Activated T-cell treated with anti-CD3 and anti-CD28 coated beads, Interleukin-2, amount 50 U/mL, for 1 hour (primary cell): ENCODE measurements at regions not wholly inside any gene's neighbourhood (a gene's known extent, or its start where the extent isn't known, plus 50 kb on each side); places are given as distances from the start of the nearest gene placed in this dataset.

ENCODE experiments used
- DNase-seq: peaks from one replicate; pipeline ENCODE4 v3.0.0-alpha.2; 2020

DNA sequence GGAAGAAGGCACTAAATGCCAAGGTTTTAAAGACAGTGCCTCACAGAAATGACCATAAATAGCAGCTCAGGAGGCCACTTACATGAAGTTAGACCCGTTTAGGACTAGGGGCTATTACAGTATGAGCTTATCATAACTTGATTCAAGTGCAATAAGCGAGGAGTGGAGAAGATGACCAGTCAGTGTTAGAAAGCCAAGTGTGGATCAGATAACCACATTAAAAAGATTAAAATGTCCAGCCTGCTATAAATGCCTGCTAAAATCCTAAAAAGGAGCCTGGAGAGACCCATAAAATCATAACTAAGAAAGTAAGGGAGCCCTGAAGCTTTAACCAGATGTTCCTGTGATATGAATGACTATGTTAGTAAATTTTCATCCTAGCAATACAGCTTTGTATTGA is 117.5 kb upstream of the ZNF521 start:
- DNase-seq = no peak

DNA sequence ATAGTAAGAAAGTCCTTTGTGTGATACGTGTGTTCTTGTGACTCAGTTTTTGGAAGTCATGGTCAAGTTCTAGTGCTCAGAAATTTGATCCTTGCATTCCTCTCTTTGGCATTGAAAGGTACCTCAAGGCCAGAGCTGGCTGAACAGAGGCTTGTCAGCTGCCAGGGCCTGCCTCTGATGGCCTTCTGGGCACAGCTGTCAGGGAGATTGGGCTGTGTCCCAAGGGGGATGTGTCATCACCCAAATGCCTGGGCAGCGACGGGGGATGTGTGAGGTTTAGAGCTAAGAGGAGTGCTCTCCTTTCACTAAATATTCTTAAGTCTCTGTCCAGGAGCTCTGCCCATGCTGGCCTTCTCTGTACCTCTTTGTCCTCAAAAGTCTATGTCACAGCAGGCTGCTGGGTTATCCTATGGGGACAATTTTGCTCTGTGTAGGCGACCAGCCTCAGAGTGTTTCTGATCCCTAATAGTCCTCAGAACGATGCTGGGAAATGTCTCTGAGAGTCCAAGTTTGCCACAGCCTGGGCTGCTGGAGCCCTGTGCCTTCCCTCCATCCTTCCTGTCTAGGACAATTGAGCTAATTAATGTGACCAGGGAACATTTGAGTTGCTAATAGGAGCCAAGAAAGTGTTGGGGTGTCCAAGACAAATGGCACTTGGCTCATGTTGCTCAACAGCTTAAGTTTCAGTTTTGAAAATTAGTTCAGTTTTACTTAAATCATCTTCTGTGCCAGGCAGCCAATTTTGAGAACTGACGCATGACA is 115.4 kb upstream of the ZNF521 start:
- DNase-seq = no peak

DNA sequence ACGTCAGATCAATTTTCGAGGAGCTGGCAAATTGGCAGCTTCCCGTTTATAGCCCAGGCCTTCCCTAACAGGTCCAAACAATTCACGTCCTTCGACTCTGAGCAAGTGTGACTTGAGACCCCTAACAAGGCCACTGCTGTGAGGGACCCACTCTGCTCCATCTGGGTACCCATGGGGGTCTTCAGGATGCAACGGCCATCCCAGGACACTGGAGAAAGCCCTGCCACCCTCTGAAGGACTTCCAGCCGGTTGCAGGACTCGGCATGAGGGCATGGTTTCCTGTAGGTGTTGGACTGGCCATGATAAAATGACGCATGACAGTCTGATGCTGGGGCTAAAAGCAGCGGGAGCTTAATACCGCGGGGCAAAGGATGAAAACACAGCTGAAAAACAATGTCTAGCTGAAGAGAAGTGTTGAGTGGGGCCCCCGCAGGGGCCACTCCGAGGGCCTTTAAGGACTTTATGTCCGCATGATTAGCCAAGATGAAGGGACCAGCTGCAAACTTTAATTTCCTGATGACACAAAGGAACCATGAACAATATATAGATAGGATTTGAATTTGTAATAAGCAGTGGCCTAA is 113.3 kb upstream of the ZNF521 start:
- DNase-seq = no peak

DNA sequence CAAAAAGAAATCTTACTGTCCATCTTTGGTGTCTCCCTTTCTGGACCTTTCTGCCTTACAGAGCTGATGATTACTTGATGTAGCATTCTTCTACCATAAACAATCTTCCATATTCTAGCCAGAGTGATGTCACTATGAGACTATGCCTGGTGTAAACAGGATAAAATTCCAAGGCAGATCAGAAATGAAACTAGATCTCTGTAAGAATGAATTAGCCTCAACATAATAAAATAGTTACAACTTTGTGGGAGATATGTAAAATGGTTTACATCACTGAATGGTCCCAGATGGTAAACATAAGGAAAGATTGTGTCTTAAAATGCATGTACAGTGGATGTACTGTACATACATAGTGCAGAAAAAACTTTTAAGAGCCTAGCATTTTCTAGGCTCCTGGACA is 112.3 kb upstream of the ZNF521 start:
- DNase-seq = no peak

DNA sequence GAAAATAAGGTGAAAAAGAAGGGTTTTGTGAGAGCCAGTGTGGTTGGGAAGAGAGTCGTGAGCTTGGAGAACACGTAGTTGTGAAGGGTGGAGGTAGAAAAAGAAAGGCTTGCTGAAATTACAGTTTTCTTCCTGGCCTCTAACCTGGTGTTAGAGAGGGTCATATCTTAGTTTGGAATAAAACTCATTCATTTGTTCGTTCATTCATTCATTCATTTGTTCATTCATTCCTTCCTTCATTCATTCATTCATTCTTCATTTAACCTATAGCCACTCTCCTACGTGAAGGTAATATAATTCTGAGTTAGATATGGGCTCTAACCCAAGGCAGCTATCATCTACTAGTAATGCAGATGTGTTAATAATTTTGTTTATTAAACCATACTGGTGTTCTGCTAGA is 111.8 kb upstream of the ZNF521 start:
- DNase-seq = no peak

DNA sequence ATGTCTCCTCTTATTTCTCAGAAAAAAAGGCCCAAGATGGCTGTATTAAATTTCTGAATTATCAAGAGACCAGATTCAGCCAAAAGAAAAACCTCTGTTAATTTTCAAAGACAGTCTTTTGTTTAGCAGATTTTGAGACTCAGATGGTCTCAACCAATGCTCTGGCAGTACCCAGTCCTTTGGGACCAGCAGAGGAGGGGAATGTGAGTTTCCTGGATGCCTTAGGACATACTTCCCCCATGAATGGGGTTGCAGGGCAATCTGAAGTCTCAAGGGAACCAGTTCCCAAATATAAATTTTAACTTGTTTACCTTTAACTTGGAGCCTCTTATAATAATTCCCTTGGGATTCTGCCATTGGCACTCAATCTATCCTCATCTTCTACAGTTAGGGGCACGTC is 107.8 kb upstream of the ZNF521 start:
- DNase-seq = no peak

DNA sequence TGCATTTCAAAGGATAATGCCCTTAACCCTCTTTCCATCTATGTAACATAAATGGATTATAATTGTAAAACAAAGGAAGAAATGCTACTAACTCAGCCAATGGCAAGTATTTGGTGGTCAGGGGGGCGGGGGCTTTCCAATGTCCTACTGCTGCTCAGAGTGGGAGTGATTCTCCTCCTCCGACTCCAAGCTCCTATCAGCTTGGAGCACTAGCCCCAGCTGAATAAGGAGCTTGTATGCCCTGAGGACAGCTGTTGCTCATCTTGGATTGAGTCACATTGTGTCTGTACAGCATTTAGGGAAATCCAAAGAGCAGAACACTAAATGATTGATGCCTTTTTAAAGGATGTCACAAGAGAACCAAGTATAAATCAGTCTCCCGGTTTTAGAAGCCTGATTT is 105.6 kb upstream of the ZNF521 start:
- DNase-seq = no peak

DNA sequence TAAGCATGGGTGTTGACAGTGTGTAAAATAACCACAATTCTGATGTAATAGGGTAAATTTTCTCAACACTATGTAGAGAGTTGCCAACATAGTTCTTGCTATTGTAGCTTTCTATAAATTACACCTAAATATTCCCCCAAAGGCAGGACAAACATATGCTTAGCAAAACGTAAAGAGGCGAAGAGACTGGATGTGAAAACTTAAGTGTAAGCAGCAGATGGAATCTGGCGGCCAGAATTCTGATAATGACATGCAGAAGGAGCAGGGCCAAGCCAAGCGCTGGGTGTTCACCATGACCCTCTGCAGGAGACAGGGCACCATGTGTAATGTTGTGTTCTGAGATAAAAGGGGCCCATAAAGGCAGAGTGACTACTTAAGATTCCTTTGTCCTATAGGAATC is 105.2 kb upstream of the ZNF521 start:
- no peak for DNase-seq

DNA sequence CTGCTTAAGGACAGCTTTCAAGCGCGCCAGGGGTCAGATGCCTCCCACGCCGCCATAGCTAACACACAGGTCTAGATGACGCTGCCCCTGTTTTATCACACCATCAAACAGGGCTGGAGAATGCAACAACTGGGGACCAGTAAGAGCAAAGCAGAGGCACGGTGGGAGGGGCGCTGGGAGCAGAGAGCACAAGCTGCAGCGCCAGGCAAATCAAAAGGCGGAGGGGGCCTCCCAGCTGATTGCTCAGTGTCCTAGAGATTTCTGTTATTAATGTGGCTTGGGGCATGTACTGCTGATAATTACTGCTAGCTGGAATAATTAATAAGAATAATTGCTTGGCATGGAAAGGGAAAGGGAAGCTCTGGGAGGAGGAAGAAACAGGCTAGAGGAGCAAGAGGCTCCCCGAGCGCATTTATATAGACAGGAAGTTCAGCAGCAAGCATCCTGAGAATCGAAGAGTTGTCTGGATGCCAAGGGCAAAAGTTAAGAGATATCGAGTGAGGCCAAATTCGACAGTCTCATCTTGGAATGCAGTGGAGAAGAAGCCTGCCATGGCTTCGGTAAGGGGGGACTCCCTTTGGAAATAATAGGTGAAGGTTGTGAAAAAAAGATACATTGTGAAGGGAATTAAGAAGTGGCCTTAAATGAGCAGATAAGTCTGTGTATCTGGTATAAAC is 104.5 kb upstream of the ZNF521 start:
- no peak for DNase-seq

DNA sequence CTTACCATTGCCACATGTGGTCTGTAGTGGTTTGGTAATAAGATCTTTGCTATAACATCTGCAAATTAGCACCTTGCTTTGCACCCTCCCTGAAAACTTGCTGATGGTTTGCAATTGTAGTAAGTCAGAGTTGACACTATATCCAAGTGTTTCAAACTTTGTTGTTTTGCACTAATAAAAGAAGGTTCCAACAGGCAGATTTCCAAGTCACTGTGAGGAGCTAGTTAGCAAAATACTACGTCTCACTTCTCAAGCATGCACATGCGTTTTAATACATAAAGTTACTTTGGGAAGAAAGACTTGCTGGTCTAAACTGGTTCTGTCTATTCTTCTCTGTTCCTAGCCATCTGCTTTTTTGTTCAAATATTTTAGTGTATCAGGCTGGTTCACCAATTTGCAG is 103.7 kb upstream of the ZNF521 start:
- no peak for DNase-seq

DNA sequence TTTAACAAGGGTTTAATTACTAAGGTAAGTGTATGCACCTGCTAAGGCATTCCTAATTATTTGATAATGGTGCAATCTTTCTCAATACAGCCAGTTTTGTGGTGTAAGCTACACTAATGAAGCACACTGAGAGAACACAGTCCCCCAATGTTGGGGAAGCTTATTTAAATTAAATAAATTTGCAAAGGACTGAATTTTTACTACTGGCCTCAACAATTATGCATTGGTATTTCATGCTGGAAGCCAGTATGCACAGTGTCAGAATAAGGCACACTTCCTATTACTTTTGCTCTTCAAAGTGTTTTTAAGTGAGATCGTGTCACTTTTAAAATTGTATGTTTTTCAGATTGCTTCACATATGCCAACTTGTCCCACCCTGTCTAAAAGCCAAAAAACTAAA is 103.2 kb upstream of the ZNF521 start:
- no peak for DNase-seq

DNA sequence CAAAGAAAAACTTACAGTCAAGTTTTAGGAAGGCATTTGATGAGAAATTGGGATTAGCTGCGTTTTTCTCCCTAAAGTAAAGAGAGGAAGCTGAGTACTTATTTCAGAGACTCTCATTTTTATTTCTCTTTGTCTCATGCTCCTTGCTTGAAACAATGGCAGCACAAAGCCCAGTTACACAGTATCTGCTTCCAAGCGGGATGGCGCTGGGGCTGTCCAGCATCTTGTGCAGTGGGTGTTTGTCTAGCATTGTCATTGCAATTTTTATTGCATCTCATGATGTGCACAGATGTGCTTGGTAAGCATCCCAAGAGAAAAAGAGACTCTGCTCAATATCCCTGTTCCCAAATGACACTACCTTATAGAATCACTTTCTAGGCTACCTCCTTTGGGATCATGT is 102.8 kb upstream of the ZNF521 start:
- no peak for DNase-seq

DNA sequence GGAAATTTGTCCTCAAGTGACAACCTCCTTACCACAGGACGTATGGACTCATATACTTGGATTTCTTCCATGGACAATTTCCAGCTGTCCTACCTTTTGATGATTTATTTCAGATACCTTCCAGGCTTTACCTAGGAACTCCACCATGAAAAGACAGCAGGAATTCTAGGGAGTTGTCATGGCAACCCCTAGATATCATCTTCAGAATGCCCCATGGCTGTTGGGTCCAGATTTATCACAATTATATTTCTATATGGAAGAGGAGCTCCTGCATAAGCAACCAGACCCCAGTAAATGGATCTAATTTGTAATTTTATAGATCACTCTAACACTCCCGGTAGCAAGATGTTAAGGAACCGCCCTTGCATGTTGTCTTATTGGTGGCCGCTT is 102.3 kb upstream of the ZNF521 start:
- DNase-seq = no peak

DNA sequence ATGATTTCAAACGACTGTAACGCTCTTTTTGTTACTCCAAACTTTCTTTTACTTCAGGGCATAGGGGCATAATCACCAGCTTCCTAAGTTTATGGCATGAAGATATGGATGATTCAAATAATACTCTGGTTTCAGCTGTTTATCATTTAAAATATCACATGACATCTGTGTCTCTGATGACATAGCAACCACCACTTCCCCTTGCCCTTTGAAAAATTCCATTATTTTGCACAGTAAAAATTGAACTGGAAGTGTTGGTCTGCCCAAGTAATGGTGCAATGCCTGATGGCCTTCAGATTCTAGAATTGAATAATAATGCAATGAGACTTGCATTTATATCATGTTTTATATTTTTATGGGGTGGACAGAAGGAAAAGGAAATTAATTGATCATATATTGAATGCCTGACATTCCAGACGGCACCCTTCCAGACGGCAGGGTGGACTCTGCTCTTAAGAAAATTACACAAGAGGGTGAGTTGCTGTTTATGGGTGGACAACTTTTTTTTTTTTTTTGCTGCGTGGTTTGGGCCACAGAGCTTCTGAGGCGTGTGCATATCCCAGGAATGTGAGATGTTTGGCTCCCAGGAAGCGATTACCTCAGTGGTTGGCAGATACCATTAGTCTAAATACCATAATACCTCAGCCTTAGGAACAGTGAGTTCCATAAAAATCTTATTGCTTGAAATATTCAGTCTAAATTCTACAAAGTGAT is 101.7 kb upstream of the ZNF521 start:
- DNase-seq = no peak

DNA sequence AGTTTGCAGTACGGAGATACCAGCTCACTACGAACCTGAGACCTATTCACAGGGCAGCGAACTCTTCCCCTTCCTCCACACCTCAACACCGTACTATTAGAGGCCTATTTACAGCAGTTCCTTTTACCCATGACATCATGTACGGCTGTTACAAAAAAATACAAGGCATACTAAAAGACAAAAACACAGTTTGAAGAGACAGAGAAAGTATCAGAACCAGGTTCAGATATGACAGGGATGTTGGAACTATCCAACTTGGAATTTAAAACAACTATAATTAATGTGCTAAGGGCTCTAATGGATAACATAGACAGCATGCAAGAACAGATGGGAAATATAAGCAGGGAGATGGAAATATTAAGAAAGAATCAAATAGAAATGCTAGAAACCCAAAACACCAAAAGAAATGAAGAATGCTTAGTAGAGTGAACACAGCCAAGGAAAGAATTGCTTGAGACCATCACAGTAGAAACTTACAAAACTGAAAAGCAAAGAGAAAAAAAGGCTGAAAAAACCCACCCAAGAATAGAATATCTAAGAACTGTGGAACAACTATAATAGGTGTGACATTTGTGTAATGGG is 99.2 kb upstream of the ZNF521 start:
- DNase-seq = no peak

DNA sequence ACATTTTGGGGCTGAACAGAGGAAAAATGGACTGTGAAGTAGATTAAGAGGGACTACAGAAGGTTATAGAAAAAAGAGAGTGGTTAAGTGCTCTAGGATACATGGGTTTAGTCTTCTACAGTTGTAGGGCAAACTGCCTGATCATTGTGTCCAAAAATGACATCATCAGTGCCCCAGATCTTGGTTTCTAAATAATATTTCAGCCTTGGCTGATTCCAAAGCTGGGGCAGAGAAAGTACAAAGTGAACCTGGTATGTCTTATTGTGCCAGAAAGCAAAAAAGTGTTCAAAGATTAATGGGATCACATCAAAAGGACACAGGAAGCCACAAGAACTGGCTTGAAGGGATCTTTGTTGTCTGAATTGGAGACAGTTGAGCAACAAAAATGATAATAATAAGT is 97.1 kb upstream of the ZNF521 start:
- no peak for DNase-seq

DNA sequence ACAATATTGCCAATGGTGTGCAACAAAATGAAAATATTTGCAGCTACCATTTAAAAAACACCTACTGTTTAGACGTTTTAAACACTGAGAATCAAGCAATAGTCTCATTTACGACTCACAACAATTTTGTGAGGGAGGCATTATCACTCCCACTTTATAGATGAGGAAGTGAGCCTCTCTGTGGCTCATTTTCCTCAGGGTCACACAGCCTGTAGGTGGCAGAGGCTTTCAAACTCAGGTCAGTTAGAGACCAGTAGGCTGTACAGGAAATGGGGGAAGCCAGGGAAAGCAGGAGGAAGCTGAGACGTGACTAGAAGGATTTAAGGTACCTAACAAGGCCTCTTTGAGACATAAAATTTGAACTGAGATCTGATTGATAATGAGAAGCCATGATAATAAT is 95.0 kb upstream of the ZNF521 start:
- DNase-seq = no peak

DNA sequence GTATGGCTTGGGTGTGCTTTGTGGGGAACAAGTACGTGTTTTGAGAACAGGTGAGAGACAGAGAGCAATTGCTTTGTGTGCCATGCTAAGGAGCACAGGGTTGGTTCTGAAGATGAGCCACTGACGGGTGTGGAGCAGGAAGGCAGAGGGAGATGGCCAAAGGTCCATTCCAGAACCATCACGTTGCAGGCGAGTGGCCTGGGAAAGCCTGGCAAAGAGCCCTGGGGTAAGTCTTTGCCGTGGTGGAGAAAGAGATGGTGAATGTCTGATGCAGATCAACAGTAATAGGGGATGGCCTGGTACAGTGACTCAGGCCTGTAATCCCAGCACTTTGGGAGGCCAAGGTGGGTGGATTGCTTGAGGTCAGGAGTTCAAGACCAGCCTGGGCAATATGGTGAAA is 93.5 kb upstream of the ZNF521 start:
- DNase-seq = no peak

DNA sequence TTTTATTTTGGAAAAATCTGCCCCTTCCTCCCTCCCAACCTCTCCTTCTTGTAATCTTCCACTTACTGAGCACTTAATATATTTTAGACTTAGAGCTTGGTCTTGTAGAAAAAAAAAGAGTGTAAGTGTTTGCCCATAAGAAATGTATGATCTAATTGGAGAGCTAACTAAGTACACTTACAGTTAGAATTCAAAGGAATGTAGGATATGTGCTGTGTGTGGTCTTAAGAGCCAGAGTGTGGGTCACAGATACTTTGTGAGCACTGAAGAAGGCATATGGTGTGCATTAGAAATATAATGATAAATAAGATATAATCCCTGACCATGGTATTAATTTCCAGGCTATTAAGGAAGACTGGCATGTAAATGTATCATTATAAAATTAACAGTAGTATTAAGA is 91.8 kb upstream of the ZNF521 start:
- no peak for DNase-seq

DNA sequence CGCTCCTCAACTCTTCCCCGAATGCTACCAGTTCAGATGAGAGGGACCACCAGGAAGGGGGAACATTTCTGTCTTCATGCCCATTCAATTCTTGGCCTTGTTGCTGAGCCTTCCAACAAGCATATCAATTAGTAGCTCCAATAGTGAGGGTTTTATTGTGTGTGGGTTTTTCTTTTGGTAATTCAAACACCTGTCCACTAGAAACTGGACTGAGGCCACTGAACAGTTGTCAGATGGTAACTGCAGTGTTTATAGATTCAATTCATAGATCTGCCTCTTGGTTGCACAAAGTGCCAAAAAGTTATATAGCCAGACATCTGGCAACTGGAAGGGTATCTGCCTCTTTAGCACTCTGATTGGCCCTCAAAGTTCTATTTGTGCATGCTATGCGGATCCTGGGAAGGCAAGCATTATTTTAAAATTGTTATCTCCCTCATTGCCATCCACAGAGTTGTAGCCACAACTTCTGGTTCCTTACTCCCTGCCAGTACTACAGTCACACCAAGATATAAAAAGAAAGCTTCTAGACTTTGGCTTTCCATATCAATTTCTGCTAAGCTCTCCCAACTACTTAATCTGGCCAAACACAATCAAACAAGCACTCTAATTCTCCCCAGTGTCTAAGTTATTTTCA is 83.3 kb upstream of the ZNF521 start:
- no peak for DNase-seq

DNA sequence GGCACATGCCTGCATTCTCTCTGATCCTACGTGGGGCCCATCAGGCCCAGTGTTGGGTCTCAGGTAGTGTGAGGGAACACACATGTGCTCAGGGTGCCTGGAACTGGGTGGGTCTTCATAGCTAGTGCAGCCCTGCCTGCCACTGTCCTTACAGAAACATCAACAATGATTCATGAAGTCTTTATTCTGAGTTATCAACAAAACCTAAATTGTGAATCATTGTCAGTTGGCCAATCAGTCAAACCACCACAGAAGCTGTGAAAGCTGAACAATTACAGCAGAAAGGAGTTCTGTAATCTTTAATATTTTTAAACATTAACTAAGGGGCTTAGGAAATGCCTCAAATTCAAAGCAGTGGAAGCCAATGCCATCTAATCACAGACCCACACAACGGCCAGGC is 82.8 kb upstream of the ZNF521 start:
- DNase-seq = no peak

DNA sequence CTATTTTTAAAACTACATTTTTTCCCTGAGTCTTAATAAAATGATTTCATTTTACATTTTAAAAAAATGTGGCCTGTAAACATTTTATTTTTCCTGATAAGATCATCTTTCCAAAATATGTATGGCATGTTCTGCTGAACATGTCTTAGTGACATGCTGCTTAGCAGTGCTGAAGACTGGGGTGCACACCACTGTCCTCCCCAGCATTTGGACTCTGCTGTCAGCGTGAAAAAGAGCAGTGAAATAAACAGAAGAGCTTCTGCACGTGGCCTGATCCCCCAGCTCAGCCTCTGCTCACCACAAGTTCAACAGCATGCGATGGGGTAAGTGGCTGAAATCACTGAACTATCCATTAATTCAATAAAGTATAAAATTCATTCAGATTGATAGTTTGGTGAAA is 81.6 kb upstream of the ZNF521 start:
- DNase-seq = no peak

DNA sequence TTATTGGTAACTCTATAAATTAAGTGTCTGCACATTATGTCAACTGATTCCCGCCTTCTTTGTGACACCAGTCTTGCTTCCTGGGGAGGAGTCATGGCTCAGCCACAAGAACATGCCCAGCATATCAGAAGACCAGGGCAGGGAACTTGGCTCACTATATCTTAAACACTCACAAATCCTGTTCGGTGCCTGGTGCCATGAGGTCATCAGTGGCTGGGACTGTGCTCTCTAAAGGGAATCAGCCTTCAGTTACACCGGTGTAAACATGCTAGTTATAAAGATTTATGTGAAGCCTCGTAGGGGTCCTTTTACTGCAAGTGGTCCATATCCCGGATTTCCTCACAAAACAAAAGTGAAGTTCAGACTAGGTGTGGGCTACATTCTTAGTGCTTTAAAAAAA is 73.1 kb upstream of the ZNF521 start:
- no peak for DNase-seq
